HCT116 (cell line): ENCODE measurements at regions not wholly inside any gene's neighbourhood (a gene's known extent, or its start where the extent isn't known, plus 50 kb on each side); places are given as distances from the start of the nearest gene placed in this dataset.

ENCODE experiments used
- ATAC-seq: fragments of 200-7000 bp; cut with Tn5 transposase; 2 replicates; pipeline ENCODE4 v1.9.1; 2020; ENCODE audit warnings: mild to moderate bottlenecking, moderate library complexity
- BruUV-seq: library from RNA; stranded (reverse); fragments of 400-500 nt; replicated peaks from 2 replicates; lab custom pipeline; 2021; lab: Mats Ljungman, UMichigan
- CTCF ChIA-PET: fragments of 300-600 bp; sonication (Branson Sonifier 250); formaldehyde crosslinking; loops from one replicate; lab custom pipeline; 2021; ENCODE audit warnings: antibody characterized with exemption; lab: Charles Lee
- POLR2A ChIA-PET: fragments of 300-600, 350-600 bp; sonication (Branson Sonifier 250); formaldehyde crosslinking; loops from one replicate; lab custom pipeline; 2021; ENCODE audit warnings: antibody characterized with exemption; lab: Charles Lee
- RAD21 ChIA-PET, 2 experiments: fragments of 300-600 bp; sonication (Branson Sonifier 250); formaldehyde crosslinking; loops; one replicate each; lab custom pipeline; 2023; ENCODE audit warnings: low total read pairs in 2 of 2; ENCODE audit not compliant: uncharacterized antibody in 2 of 2, unreplicated experiment in 2 of 2, low non-redundant PET in 1 of 2; lab: Charles Lee
- DNase-seq: peaks from one replicate; pipeline ENCODE4 v3.0.0-alpha.2; 2010; ENCODE audit warnings: low read depth, low spot score
- H2AFZ ChIP-seq: fragments of 200-600 bp; shearing (Covaris generic), sonication (generic); 2 replicates; pipeline ENCODE4 v1.6.1; 2017; ENCODE audit warnings: low read depth, mixed run types, mixed read lengths, antibody characterized with exemption, low read length; ENCODE audit not compliant: poor library complexity, severe bottlenecking
- H3K27ac ChIP-seq: 2 replicates; pipeline ENCODE4 v1.5.1; 2012; ENCODE audit warnings: low read depth, low read length
- H3K27me3 ChIP-seq: fragments of 200-600 bp; sonication (generic); 2 replicates; pipeline ENCODE4 v1.6.1; 2016; ENCODE audit warnings: mixed run types, low read length, mixed read lengths; ENCODE audit not compliant: insufficient read depth
- H3K36me3 ChIP-seq, 2 experiments: fragments of 200-500 bp in 1 of 2; fragments of 200-600 bp in 1 of 2; sonication (Bioruptor generic) in 1 of 2; sonication (generic) in 1 of 2; 2 replicates each; pipeline versions ENCODE4 v1.5.1 to v1.6.1; 2014 to 2016; ENCODE audit warnings: low read length in 2 of 2, inconsistent platforms in 1 of 2, mixed read lengths in 1 of 2, mixed run types in 1 of 2; ENCODE audit not compliant: insufficient read depth in 2 of 2, control insufficient read depth in 1 of 2
- H3K4me1 ChIP-seq, 2 experiments: fragments of 200-600 bp in 1 of 2; sonication (generic) in 1 of 2; 2 replicates each; pipeline versions ENCODE4 v1.5.1 to v1.6.1; 2012 to 2017; ENCODE audit warnings: low read length in 2 of 2, inconsistent platforms in 1 of 2, mild to moderate bottlenecking in 1 of 2, mixed read lengths in 1 of 2, mixed run types in 1 of 2, moderate library complexity in 1 of 2; ENCODE audit not compliant: insufficient read depth in 2 of 2, control insufficient read depth in 1 of 2
- H3K4me2 ChIP-seq: fragments of 200-600 bp; sonication (generic); 2 replicates; pipeline ENCODE4 v1.6.1; 2017; ENCODE audit warnings: mixed run types, low read length, mixed read lengths
- H3K4me3 ChIP-seq, 2 experiments: fragments of 200-600 bp in 1 of 2; sonication (generic) in 1 of 2; replicated peaks in 1 of 2; 2 replicates each; pipeline ENCODE4 v1.5.1; 2011 to 2016; ENCODE audit warnings: low read length in 2 of 2, control low read depth in 1 of 2, low read depth in 1 of 2, mild to moderate bottlenecking in 1 of 2, mixed read lengths in 1 of 2, mixed run types in 1 of 2
- H3K79me2 ChIP-seq: fragments of 200-600 bp; sonication (generic); 2 replicates; pipeline ENCODE4 v1.6.1; 2017; ENCODE audit warnings: mild to moderate bottlenecking, mixed run types, low read length, moderate library complexity, mixed read lengths; ENCODE audit not compliant: insufficient read depth
- H3K9ac ChIP-seq: fragments of 200-600 bp; sonication (generic); 2 replicates; pipeline ENCODE4 v1.6.1; 2016; ENCODE audit warnings: low read length, mixed read lengths
- H3K9me2 ChIP-seq: fragments of 200-600 bp; sonication (generic), shearing (Covaris generic); 2 replicates; pipeline ENCODE4 v1.6.1; 2017; ENCODE audit warnings: mixed run types, mild to moderate bottlenecking, moderate library complexity; ENCODE audit not compliant: insufficient read depth
- H3K9me3 ChIP-seq, 2 experiments: fragments of 200-500 bp in 1 of 2; fragments of 200-600 bp in 1 of 2; sonication (Bioruptor generic) in 1 of 2; sonication (generic) in 1 of 2; 2 replicates each; pipeline ENCODE4 v1.6.1; 2014 to 2017; ENCODE audit warnings: low read length in 2 of 2, mixed read lengths in 2 of 2, inconsistent platforms in 1 of 2, low read depth in 1 of 2, mild to moderate bottlenecking in 1 of 2, mixed run types in 1 of 2, moderate library complexity in 1 of 2; ENCODE audit not compliant: control insufficient read depth in 1 of 2, insufficient read depth in 1 of 2
- H4K20me1 ChIP-seq: fragments of 200-600 bp; sonication (generic), shearing (Covaris generic); 2 replicates; pipeline ENCODE4 v1.6.1; 2017; ENCODE audit warnings: mixed run types, mild to moderate bottlenecking, moderate library complexity; ENCODE audit not compliant: insufficient read depth
- ATF3 ChIP-seq: IDR thresholded peaks from 2 replicates; pipeline ENCODE4 v1.6.1; 2012
- EZH2 ChIP-seq: fragments of 200-600 bp; sonication (generic); IDR thresholded peaks from 2 replicates; pipeline ENCODE4 v1.6.1; 2017; ENCODE audit warnings: antibody characterized with exemption, mixed run types
- EZH2phosphoT487 ChIP-seq: fragments of 200-600 bp; IDR thresholded peaks from 2 replicates; pipeline ENCODE4 v1.6.1; 2018; ENCODE audit warnings: antibody characterized with exemption, borderline replicate concordance
- FOSL1 ChIP-seq: IDR thresholded peaks from 2 replicates; pipeline ENCODE4 v1.6.1; 2012; ENCODE audit warnings: low read depth
- POLR2A ChIP-seq: IDR thresholded peaks from 2 replicates; pipeline ENCODE4 v1.7.0; 2011; ENCODE audit warnings: borderline replicate concordance; ENCODE audit not compliant: insufficient read depth, insufficient read length; ENCODE audit errors: extremely low read depth
- POLR2AphosphoS5 ChIP-seq: IDR thresholded peaks from 2 replicates; pipeline ENCODE4 v1.6.1; 2011; ENCODE audit warnings: mild to moderate bottlenecking, low read depth, low read length, moderate library complexity
- RAD21 ChIP-seq: IDR thresholded peaks from 2 replicates; pipeline ENCODE4 v1.6.1; 2012; ENCODE audit warnings: low read depth, mild to moderate bottlenecking
- REST ChIP-seq: IDR thresholded peaks from 2 replicates; pipeline ENCODE4 v1.6.1; 2012; ENCODE audit warnings: low read depth
- SIN3A ChIP-seq: IDR thresholded peaks from 2 replicates; pipeline ENCODE4 v1.6.1; 2012; ENCODE audit warnings: low read depth
- SRF ChIP-seq: IDR thresholded peaks from 2 replicates; pipeline ENCODE4 v1.6.1; 2012; ENCODE audit warnings: low read depth
- TCF7L2 ChIP-seq: IDR thresholded peaks from 2 replicates; pipeline ENCODE4 v1.7.0; 2011; ENCODE audit warnings: borderline replicate concordance, inconsistent platforms; ENCODE audit not compliant: insufficient read depth, insufficient read length; ENCODE audit errors: extremely low read depth
- YY1 ChIP-seq: IDR thresholded peaks from 2 replicates; pipeline ENCODE4 v1.6.1; 2011; ENCODE audit warnings: low read length, low read depth, moderate library complexity, mild to moderate bottlenecking; ENCODE audit not compliant: insufficient replicate concordance; ENCODE audit errors: extremely low read depth
- ZBTB33 ChIP-seq: IDR thresholded peaks from 2 replicates; pipeline ENCODE4 v1.6.1; 2011; ENCODE audit warnings: mild to moderate bottlenecking, low read length, moderate library complexity; ENCODE audit not compliant: insufficient replicate concordance; ENCODE audit errors: extremely low read depth
- ZFX ChIP-seq: fragments of 450-650 bp; IDR thresholded peaks from 2 replicates; pipeline ENCODE4 v1.6.1; 2017
- intact Hi-C: fragments of 100-400 bp; cut with micrococcal nuclease; formaldehyde crosslinking; loops from 2 replicates; pipeline ENCODE4 v1.10.0; 2022

GRCh38 chr5:72721844-72722243, 94.6 kb upstream of the TNPO1 start:
- Histone ChIP-seq H3K9me2 (no peaks in the 10 kb centered on the region), H3K9me3 (no peaks in the 10 kb centered on the region), H3K36me3 (no peaks in the 10 kb centered on the region), H3K27me3 (no peaks in the 10 kb centered on the region), H3K9ac (no peak overlapping the region), H2AFZ (no peak overlapping the region), H3K4me2 (no peak overlapping the region), H3K79me2 (no peaks in the 10 kb centered on the region), H3K4me1 (no peaks in the 10 kb centered on the region), H3K4me3 (no peak overlapping the region), H3K27ac (no peak overlapping the region), H4K20me1 (no peaks in the 10 kb centered on the region)
- POLR2A ChIA-PET, result no interaction called here
- CTCF ChIA-PET, result no interaction called here
- intact Hi-C loops, result no loop called here
- DNase-seq (no peak), ATAC-seq (no peak)
- no TSS peak for BruUV-seq
- TF ChIP-seq ZFX, result no peak
- TF ChIP-seq EZH2, result no peak
- no peak for TF ChIP-seq POLR2AphosphoS5
- TF ChIP-seq ZBTB33, result no peak
- no peak for TF ChIP-seq SRF
- no peak for TF ChIP-seq FOSL1
- TF ChIP-seq EZH2phosphoT487, result no peak
- TF ChIP-seq REST, result no peak
- no peak for TF ChIP-seq TCF7L2
- no peak for TF ChIP-seq POLR2A
- TF ChIP-seq SIN3A, result no peak
- no peak for TF ChIP-seq ATF3
- TF ChIP-seq YY1, result no peak
- TF ChIP-seq RAD21, result no peak
- RAD21 ChIA-PET, result no interaction called here
